H9 (cell line): ENCODE measurements at regions not wholly inside any gene's neighbourhood (a gene's known extent, or its start where the extent isn't known, plus 50 kb on each side); places are given as distances from the start of the nearest gene placed in this dataset.

Experiments used
- DNase-seq: peaks from one replicate; pipeline ENCODE4 v3.0.0-alpha.2; 2017
- H2AFZ ChIP-seq: one replicate; pipeline ENCODE4 v1.6.1; 2013; ENCODE audit warnings: mild to moderate bottlenecking, low read length, control low read depth, moderate library complexity
- H2AK5ac ChIP-seq: 2 replicates; pipeline ENCODE4 v1.6.1; 2013; ENCODE audit warnings: low read length, control low read depth, mixed read lengths; ENCODE audit not compliant: insufficient read length
- H2BK120ac ChIP-seq: one replicate; pipeline ENCODE4 v1.6.1; 2013; ENCODE audit warnings: low read depth, mild to moderate bottlenecking, low read length, control low read depth, inconsistent platforms; ENCODE audit not compliant: poor library complexity, severe bottlenecking
- H2BK12ac ChIP-seq: 2 replicates; pipeline ENCODE4 v1.6.1; 2013; ENCODE audit warnings: low read length, control low read depth, mixed read lengths, low read depth; ENCODE audit not compliant: insufficient read length
- H2BK15ac ChIP-seq: 2 replicates; pipeline ENCODE4 v1.6.1; 2013; ENCODE audit warnings: low read depth, low read length, control low read depth
- H2BK20ac ChIP-seq: one replicate; pipeline ENCODE4 v1.6.1; 2013; ENCODE audit warnings: low read depth, mild to moderate bottlenecking, low read length, control low read depth, inconsistent platforms; ENCODE audit not compliant: poor library complexity, severe bottlenecking
- H2BK5ac ChIP-seq: 2 replicates; pipeline ENCODE4 v1.6.1; 2013; ENCODE audit warnings: low read length, control low read depth, mixed read lengths; ENCODE audit not compliant: insufficient read length
- H3K14ac ChIP-seq: 2 replicates; pipeline ENCODE4 v1.6.1; 2013; ENCODE audit warnings: low read length, control low read depth; ENCODE audit not compliant: insufficient read depth
- H3K18ac ChIP-seq: 2 replicates; pipeline ENCODE4 v1.6.1; 2013; ENCODE audit warnings: low read depth, mild to moderate bottlenecking, mixed read lengths, low read length, control low read depth; ENCODE audit not compliant: insufficient read length
- H3K23ac ChIP-seq: 2 replicates; pipeline ENCODE4 v1.6.1; 2013; ENCODE audit warnings: low read length, control low read depth, mixed read lengths, low read depth; ENCODE audit not compliant: insufficient read length
- H3K23me2 ChIP-seq: 2 replicates; pipeline ENCODE4 v1.6.1; 2013; ENCODE audit warnings: low read depth, mild to moderate bottlenecking, mixed read lengths, low read length, control low read depth; ENCODE audit not compliant: insufficient read length, poor library complexity, severe bottlenecking
- H3K27ac ChIP-seq: 2 replicates; pipeline ENCODE4 v1.5.1; 2013; ENCODE audit warnings: low read length, control low read depth, mixed read lengths, low read depth; ENCODE audit not compliant: insufficient read length
- H3K27me3 ChIP-seq: 2 replicates; pipeline ENCODE4 v1.6.1; 2013; ENCODE audit warnings: low read length, control low read depth, inconsistent platforms; ENCODE audit not compliant: insufficient read depth
- H3K4ac ChIP-seq: 2 replicates; pipeline ENCODE4 v1.6.1; 2013; ENCODE audit warnings: low read depth, mild to moderate bottlenecking, control low read depth, inconsistent platforms, low read length, moderate library complexity
- H3K4me1 ChIP-seq: 2 replicates; pipeline ENCODE4 v1.6.1; 2013; ENCODE audit warnings: low read length, control low read depth, inconsistent platforms; ENCODE audit not compliant: insufficient read depth
- H3K4me2 ChIP-seq: 2 replicates; pipeline ENCODE4 v1.6.1; 2013; ENCODE audit warnings: low read length, control low read depth, mixed read lengths; ENCODE audit not compliant: insufficient read length, insufficient read depth
- H3K56ac ChIP-seq: 2 replicates; pipeline ENCODE4 v1.6.1; 2013; ENCODE audit warnings: low read depth, mild to moderate bottlenecking, mixed read lengths, low read length, control low read depth; ENCODE audit not compliant: insufficient read length
- H3K79me1 ChIP-seq: 2 replicates; pipeline ENCODE4 v1.6.1; 2013; ENCODE audit warnings: low read depth, mild to moderate bottlenecking, moderate library complexity, low read length, control low read depth, inconsistent platforms; ENCODE audit not compliant: insufficient read depth, poor library complexity, severe bottlenecking
- H3K79me2 ChIP-seq: 2 replicates; pipeline ENCODE4 v1.6.1; 2013; ENCODE audit warnings: low read length, control low read depth, inconsistent platforms; ENCODE audit not compliant: insufficient read depth
- H3K9ac ChIP-seq: 2 replicates; pipeline ENCODE4 v1.6.1; 2013; ENCODE audit warnings: low read length, control low read depth, mixed read lengths; ENCODE audit not compliant: insufficient read length; ENCODE audit errors: extremely low read depth
- H3K9me3 ChIP-seq: one replicate; pipeline ENCODE4 v1.6.1; 2013; ENCODE audit warnings: low read depth, low read length, inconsistent platforms; ENCODE audit not compliant: control insufficient read depth
- H3T11ph ChIP-seq: one replicate; pipeline ENCODE4 v1.6.1; 2013; ENCODE audit warnings: mild to moderate bottlenecking, low read length, control low read depth, inconsistent platforms
- H4K20me1 ChIP-seq: one replicate; pipeline ENCODE4 v1.6.1; 2013; ENCODE audit not compliant: control insufficient read depth, insufficient read length, insufficient read depth
- H4K5ac ChIP-seq: 2 replicates; pipeline ENCODE4 v1.6.1; 2013; ENCODE audit warnings: low read depth, mild to moderate bottlenecking, mixed read lengths, low read length, control low read depth; ENCODE audit not compliant: insufficient read length
- H4K8ac ChIP-seq: replicated peaks from 2 replicates; pipeline ENCODE4 v1.6.1; 2013; ENCODE audit warnings: low read length, control low read depth, mixed read lengths, low read depth; ENCODE audit not compliant: insufficient read length
- H4K91ac ChIP-seq: 2 replicates; pipeline ENCODE4 v1.6.1; 2013; ENCODE audit warnings: low read depth, mild to moderate bottlenecking, moderate library complexity, mixed read lengths, low read length, control low read depth; ENCODE audit not compliant: insufficient read length
- H3K27ac Mint-ChIP-seq, 3 experiments: 2 replicates in 2 of 3; 3 replicates in 1 of 3; pipeline ENCODE4 v1.8.0; 2020 to 2021; ENCODE audit warnings: mixed read lengths in 3 of 3, mild to moderate bottlenecking in 1 of 3, moderate library complexity in 1 of 3
- H3K27me3 Mint-ChIP-seq: 2 replicates; pipeline ENCODE4 v1.8.0; 2021; ENCODE audit warnings: low read depth, mild to moderate bottlenecking, moderate library complexity, mixed read lengths
- H3K36me3 Mint-ChIP-seq, 3 experiments: 2 replicates in 2 of 3; 3 replicates in 1 of 3; pipeline ENCODE4 v1.8.0; 2020 to 2021; ENCODE audit warnings: low read depth in 3 of 3, mixed read lengths in 3 of 3; ENCODE audit not compliant: insufficient read depth in 1 of 3
- H3K4me1 Mint-ChIP-seq, 2 experiments: 2 replicates each; pipeline ENCODE4 v1.8.0; 2020; ENCODE audit warnings: mixed read lengths in 2 of 2
- H3K4me3 Mint-ChIP-seq, 2 experiments: 2 replicates in 1 of 2; 3 replicates in 1 of 2; pipeline ENCODE4 v1.8.0; 2020 to 2021; ENCODE audit warnings: mild to moderate bottlenecking in 2 of 2, mixed read lengths in 2 of 2, moderate library complexity in 1 of 2
- H3K9me3 Mint-ChIP-seq, 2 experiments: 2 replicates in 1 of 2; 3 replicates in 1 of 2; pipeline ENCODE4 v1.8.0; 2020; ENCODE audit warnings: mild to moderate bottlenecking in 2 of 2, mixed read lengths in 2 of 2, moderate library complexity in 1 of 2
- TF ChIP-seq, protein P1 (sequence below): fragments of 200-600 bp; sonication (generic); conservative IDR thresholded peaks from 3 replicates; pipeline ENCODE4 v1.8.0; 2021; ENCODE audit warnings: antibody characterized with exemption, mild to moderate bottlenecking

DNA sequence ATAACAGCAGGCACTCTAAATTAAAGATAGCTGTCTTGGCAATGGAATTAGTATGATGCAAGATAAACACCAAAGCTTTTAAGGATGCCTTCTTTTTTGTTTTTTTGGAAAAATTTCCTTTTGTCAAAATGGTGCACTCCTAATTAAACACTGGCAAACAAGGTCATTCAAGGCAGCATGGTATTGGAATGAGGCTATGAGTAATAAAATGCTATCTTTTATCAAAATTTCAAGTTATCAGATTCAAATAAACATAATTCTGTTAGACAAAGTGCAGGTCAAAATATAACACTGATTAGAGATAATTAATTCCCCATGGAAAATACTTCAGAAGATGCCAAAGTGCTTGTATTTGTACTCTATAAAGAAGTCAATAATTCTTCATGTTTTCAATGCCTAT lies 514.1 kb downstream of the TENT5A start:
- H4K20me1 ChIP-seq, result no peaks in the 10 kb centered on the region
- no peak overlapping the region for H3K4ac ChIP-seq

More for the DNA sequence above, 514.1 kb downstream of the TENT5A start:
- no peak overlapping the region for H4K5ac ChIP-seq
- no peaks in the 10 kb centered on the region for H3K23me2 ChIP-seq
- no peak overlapping the region for H2BK15ac ChIP-seq
- H3K56ac ChIP-seq, result no peak overlapping the region
- no peaks in the 10 kb centered on the region for H3K9me3 Mint-ChIP-seq
- no peak overlapping the region for H3K14ac ChIP-seq
- H3K79me1 ChIP-seq, result no peaks in the 10 kb centered on the region
- H3T11ph ChIP-seq, result no peak overlapping the region
- no peak overlapping the region for H2BK5ac ChIP-seq
- no peak overlapping the region for H3K27ac ChIP-seq
- no peak overlapping the region for H3K9ac ChIP-seq
- no peaks in the 10 kb centered on the region for H3K27me3 Mint-ChIP-seq
- no peak overlapping the region for H3K4me3 Mint-ChIP-seq
- no peaks in the 10 kb centered on the region for H3K36me3 Mint-ChIP-seq
- H3K79me2 ChIP-seq, result no peaks in the 10 kb centered on the region
- H3K18ac ChIP-seq, result no peak overlapping the region
- H2BK120ac ChIP-seq, result no peak overlapping the region
- H3K4me1 Mint-ChIP-seq, result no peaks in the 10 kb centered on the region
- H3K9me3 ChIP-seq, result no peaks in the 10 kb centered on the region
- TF ChIP-seq, protein P1, sequence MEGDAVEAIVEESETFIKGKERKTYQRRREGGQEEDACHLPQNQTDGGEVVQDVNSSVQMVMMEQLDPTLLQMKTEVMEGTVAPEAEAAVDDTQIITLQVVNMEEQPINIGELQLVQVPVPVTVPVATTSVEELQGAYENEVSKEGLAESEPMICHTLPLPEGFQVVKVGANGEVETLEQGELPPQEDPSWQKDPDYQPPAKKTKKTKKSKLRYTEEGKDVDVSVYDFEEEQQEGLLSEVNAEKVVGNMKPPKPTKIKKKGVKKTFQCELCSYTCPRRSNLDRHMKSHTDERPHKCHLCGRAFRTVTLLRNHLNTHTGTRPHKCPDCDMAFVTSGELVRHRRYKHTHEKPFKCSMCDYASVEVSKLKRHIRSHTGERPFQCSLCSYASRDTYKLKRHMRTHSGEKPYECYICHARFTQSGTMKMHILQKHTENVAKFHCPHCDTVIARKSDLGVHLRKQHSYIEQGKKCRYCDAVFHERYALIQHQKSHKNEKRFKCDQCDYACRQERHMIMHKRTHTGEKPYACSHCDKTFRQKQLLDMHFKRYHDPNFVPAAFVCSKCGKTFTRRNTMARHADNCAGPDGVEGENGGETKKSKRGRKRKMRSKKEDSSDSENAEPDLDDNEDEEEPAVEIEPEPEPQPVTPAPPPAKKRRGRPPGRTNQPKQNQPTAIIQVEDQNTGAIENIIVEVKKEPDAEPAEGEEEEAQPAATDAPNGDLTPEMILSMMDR, result no peak
- no peaks in the 10 kb centered on the region for H3K27me3 ChIP-seq
- H4K8ac ChIP-seq, result no peak overlapping the region
- no peak overlapping the region for H4K91ac ChIP-seq
- no peak overlapping the region for H2BK12ac ChIP-seq
- no peak overlapping the region for H3K4me2 ChIP-seq
- H2AK5ac ChIP-seq, result no peak overlapping the region
- no peak for DNase-seq
- no peak overlapping the region for H2BK20ac ChIP-seq
- no peak overlapping the region for H3K27ac Mint-ChIP-seq
- H2AFZ ChIP-seq, result no peak overlapping the region
- no peak overlapping the region for H3K23ac ChIP-seq
- no peaks in the 10 kb centered on the region for H3K4me1 ChIP-seq
